ENCODE measurements at regions not wholly inside any gene's neighbourhood (a gene's known extent, or its start where the extent isn't known, plus 50 kb on each side); places are given as distances from the start of the nearest gene placed in this dataset.

GRCh38 chr6:100996409-100996808, 115.3 kb upstream of the ASCC3 start:
- H3K27me3 ChIP-seq (ENCODE audit: insufficient read depth, low read length) = no peaks in the 10 kb centered on the region
- TF ChIP-seq CTCF (conservative IDR thresholded peaks at IDR 0.05) = no peak
- no peak overlapping the region for H2AFZ ChIP-seq (ENCODE audit: low read length)
- H3K4me1 Mint-ChIP-seq = peaks cover 10 to 11% of the 10 kb centered on the region in 2 experiments
- no peak overlapping the region for H3K14ac ChIP-seq (ENCODE audit: insufficient read depth, low read length)
- no peaks in the 10 kb centered on the region; the same call in 1 of the 2 replicates for H3K4me1 ChIP-seq (ENCODE audit: insufficient read depth, low read length)
- no peaks in the 10 kb centered on the region for H3K79me2 ChIP-seq (ENCODE audit: insufficient read depth, low read length)
- H2BK15ac ChIP-seq (ENCODE audit: low read depth, low read length) = no peak overlapping the region
- H3K4me2 ChIP-seq (ENCODE audit: insufficient read depth, insufficient read length, low read length) = no peak overlapping the region
- no peak overlapping the region for H4K8ac ChIP-seq (replicated peaks; ENCODE audit: insufficient read length, low read depth, low read length)
- H3K27ac ChIP-seq (ENCODE audit: insufficient read length, low read depth, low read length) = no peak overlapping the region
- H3K23ac ChIP-seq (ENCODE audit: insufficient read length, low read depth, low read length) = no peak overlapping the region
- no peaks in the 10 kb centered on the region for H3K9me3 ChIP-seq (ENCODE audit: control insufficient read depth, low read depth, low read length)
- no peak overlapping the region for H3T11ph ChIP-seq (ENCODE audit: low read length)
- H3K9me3 Mint-ChIP-seq = peaks cover 4 to 5% of the 10 kb centered on the region in 2 experiments; a peak in 2 of 5 replicates
- H3K9ac ChIP-seq (ENCODE audit: extremely low read depth, insufficient read length, low read length) = no peak overlapping the region
- H2BK5ac ChIP-seq (ENCODE audit: insufficient read length, low read length) = no peak overlapping the region
- no peak overlapping the region for H2AK5ac ChIP-seq (ENCODE audit: insufficient read length, low read length)
- no peak overlapping the region for H4K91ac ChIP-seq (ENCODE audit: insufficient read length, low read depth, low read length)
- no peak overlapping the region for H3K27ac Mint-ChIP-seq
- H3K23me2 ChIP-seq (ENCODE audit: insufficient read length, low read depth, low read length, poor library complexity, severe bottlenecking) = no peaks in the 10 kb centered on the region
- H2BK20ac ChIP-seq (ENCODE audit: low read depth, low read length, poor library complexity, severe bottlenecking) = no peak overlapping the region
- H3K79me1 ChIP-seq (ENCODE audit: insufficient read depth, low read depth, low read length, poor library complexity, severe bottlenecking) = no peaks in the 10 kb centered on the region
- no peak overlapping the region for H3K4me3 Mint-ChIP-seq
- H4K5ac ChIP-seq (ENCODE audit: insufficient read length, low read depth, low read length) = no peak overlapping the region
- H3K27me3 Mint-ChIP-seq (ENCODE audit: low read depth) = no peaks in the 10 kb centered on the region
- peaks cover 0 to 3% (median 2%) of the 10 kb centered on the region in 3 experiments; a peak in 1 of 7 replicates for H3K36me3 Mint-ChIP-seq (ENCODE audit: insufficient read depth in 1 of 3, low read depth in 3 of 3)
- no peak overlapping the region for H2BK120ac ChIP-seq (ENCODE audit: low read depth, low read length, poor library complexity, severe bottlenecking)
- H3K56ac ChIP-seq (ENCODE audit: insufficient read length, low read depth, low read length) = no peak overlapping the region
- H2BK12ac ChIP-seq (ENCODE audit: insufficient read length, low read depth, low read length) = no peak overlapping the region
- H3K18ac ChIP-seq (ENCODE audit: insufficient read length, low read depth, low read length) = no peak overlapping the region
- DNase-seq = no peak
- no peak overlapping the region for H3K4ac ChIP-seq (ENCODE audit: low read depth, low read length)
- no peaks in the 10 kb centered on the region for H4K20me1 ChIP-seq (ENCODE audit: control insufficient read depth, insufficient read depth, insufficient read length)

Measured in H9 (cell line).